Esophagus squamous epithelium (tissue), 5 donors: ENCODE measurements at regions not wholly inside any gene's neighbourhood (a gene's known extent, or its start where the extent isn't known, plus 50 kb on each side); places are given as distances from the start of the nearest gene placed in this dataset.

ENCODE experiments used
- DNase-seq: peaks from one replicate; lab custom pipeline; 2025; lab: John Stamatoyannopoulos, UW
- H3K27ac ChIP-seq, 4 donors: fragments of 200-600 bp; sonication (generic); one replicate each; pipeline ENCODE4 v1.5.1; 2016 to 2019; ENCODE audit warnings: mild to moderate bottlenecking in 1 of 4
- H3K27me3 ChIP-seq, 4 donors: fragments of 200-600 bp; sonication (generic); 1 replicate in 3 of 4; 2 replicates in 1 of 4; pipeline versions ENCODE4 v1.5.1 to v1.6.0; 2017 to 2021; ENCODE audit warnings: antibody characterized with exemption in 1 of 4
- H3K36me3 ChIP-seq, 3 donors: fragments of 200-600 bp; sonication (generic); one replicate each; pipeline ENCODE4 v1.5.1; 2016 to 2019
- H3K4me1 ChIP-seq, 3 donors: fragments of 200-600 bp; sonication (generic); one replicate each; pipeline ENCODE4 v1.5.1; 2017 to 2019
- H3K4me3 ChIP-seq, 4 donors: fragments of 200-600 bp; sonication (generic); 1 replicate in 3 of 4; 2 replicates in 1 of 4; pipeline ENCODE4 v1.5.1; 2016 to 2019; ENCODE audit warnings: mild to moderate bottlenecking in 2 of 4, moderate library complexity in 1 of 4
- H3K9me3 ChIP-seq, 3 donors: fragments of 200-600 bp; sonication (generic); one replicate each; pipeline ENCODE4 v1.5.1; 2016 to 2019
- CTCF ChIP-seq, 6 experiments: fragments of 450-650 bp in 4 of 6; fragments of 200-600 bp in 2 of 6; sonication (generic) in 2 of 6; IDR thresholded peaks; one replicate each; pipeline ENCODE4 v1.5.1; 2016 to 2019; ENCODE audit warnings: antibody characterized with exemption in 6 of 6, mild to moderate bottlenecking in 4 of 6, moderate library complexity in 4 of 6
- POLR2A ChIP-seq, 4 donors: fragments of 450-650 bp; IDR thresholded peaks; one replicate each; pipeline ENCODE4 v1.6.1; 2017; ENCODE audit warnings: antibody characterized with exemption in 4 of 4, mild to moderate bottlenecking in 4 of 4, moderate library complexity in 3 of 4
- WGBS, 2 donors: methylation state at CpG; one replicate each; pipeline ENCODE4 v1.1.5; 2018; 5-methylcytosine and 5-hydroxymethylcytosine counted together
- intact Hi-C: fragments of 100-400 bp; cut with DNase I; formaldehyde crosslinking; loops from one replicate; pipeline ENCODE4 v1.15.0; 2022
- donor health status: DM: yes; HTN: yes; CAD: no.

DNA sequence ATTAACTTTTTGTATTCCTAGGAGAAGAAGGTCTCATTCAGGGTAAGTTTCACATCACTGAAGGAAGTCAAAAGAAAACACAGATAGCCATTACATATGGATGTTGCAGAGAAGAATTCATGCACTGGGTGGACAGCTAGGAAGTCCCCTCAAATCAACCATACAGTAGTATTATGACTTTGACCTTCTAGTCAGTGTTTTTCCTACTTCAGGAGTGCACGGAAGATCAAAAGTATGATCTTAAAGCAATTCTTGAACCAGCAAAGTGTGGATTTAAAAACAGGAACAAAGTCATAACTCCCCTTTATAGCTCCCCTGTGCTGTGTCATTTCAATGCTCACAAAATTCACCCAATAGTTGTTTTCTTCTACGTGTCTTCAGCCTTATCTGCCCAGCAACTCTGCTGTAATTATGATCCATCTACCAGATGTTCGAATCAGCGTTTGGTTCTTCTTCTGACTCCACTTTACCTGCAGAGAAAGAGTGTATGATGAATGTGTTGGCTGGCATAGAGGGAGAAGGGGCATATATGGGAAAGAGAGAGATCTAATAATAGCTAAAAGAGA is 118.1 kb upstream of the MEIS2 start:
- no peak for TF ChIP-seq POLR2A (IDR thresholded peaks at IDR 0.05)
- no peak for TF ChIP-seq CTCF (IDR thresholded peaks at IDR 0.05)
- Histone ChIP-seq H3K4me3 (no peak overlapping the region), H3K4me1 (no peaks in the 10 kb centered on the region), H3K27ac (no peak overlapping the region), H3K27me3 (no peaks in the 10 kb centered on the region), H3K36me3 (no peaks in the 10 kb centered on the region), H3K9me3 (no peaks in the 10 kb centered on the region)
- intact Hi-C loops = no loop called here
- WGBS, 2 donors = 57 to 67% methylated on average over 4 of the region's 4 CpGs
- DNase-seq = no peak

DNA sequence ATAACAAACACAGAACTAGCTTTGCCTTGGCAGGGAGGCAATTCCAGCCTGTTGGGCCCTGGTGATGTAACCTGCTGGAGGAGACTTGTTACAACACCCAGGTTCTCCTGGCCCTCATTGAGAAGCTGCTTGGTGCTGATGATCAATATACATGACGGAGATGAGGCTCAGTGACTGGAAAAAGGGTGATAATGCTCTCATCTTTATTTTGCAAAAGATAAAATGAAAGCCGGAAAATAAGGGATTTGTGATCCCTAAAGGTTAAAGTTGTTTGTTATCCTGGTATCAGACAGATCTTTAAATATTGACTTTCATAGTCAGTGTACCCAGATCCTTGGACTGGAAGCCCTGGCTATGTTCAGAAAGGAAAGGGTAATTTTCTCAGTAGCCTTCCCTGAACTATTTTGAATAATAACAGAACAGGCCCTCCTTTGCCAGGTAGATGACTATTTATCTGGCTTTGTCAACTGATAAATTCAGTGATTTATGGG is 118.9 kb upstream of the MEIS2 start:
- no peak for DNase-seq
- no peaks in the 10 kb centered on the region for H3K4me1 ChIP-seq
- WGBS, 2 donors = 77% methylated on average over 2 of the region's 2 CpGs
- no peaks in the 10 kb centered on the region for H3K9me3 ChIP-seq
- H3K36me3 ChIP-seq = no peaks in the 10 kb centered on the region
- H3K4me3 ChIP-seq = no peak overlapping the region
- intact Hi-C loops = no loop called here
- no peak for TF ChIP-seq CTCF (IDR thresholded peaks at IDR 0.05)
- no peak for TF ChIP-seq POLR2A (IDR thresholded peaks at IDR 0.05)
- no peaks in the 10 kb centered on the region for H3K27me3 ChIP-seq
- H3K27ac ChIP-seq = no peak overlapping the region

DNA sequence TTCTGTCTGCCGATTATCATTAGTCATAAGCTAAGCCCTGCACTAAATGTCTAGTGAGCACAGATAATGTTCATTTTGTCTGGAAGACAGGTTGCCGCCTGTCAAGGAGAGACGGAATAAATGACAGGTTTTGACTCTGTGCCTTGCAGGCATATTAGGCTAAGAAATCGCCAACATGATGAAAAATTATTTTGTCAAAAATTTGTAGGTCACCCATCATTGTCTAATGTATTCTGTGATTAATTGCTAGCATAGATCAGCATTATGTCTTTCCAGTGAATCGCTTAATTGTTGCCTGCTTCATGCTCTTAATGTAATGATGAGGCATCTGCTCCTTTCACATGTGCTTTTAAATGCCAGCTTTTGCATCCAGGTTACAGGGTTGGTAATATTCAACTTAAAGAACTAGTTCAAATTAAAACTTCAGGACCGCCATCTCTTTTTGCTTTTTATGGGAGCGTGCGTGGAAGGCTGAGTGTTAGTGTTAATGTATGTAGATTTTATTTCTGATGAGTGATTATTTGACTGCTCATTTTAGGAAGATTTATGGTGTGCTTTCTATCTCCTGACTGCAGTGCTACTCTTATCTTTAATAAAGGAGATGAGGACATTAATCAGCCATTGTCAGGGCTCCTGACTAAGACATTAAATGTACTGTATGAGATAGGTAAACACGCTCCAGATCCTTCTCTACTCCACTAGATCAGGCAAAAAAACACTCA is 120.8 kb upstream of the MEIS2 start:
- TF ChIP-seq POLR2A (IDR thresholded peaks at IDR 0.05) (no peak), CTCF (IDR thresholded peaks at IDR 0.05) (no peak)
- Histone ChIP-seq H3K9me3 (no peaks in the 10 kb centered on the region), H3K36me3 (no peaks in the 10 kb centered on the region), H3K27me3 (no peaks in the 10 kb centered on the region), H3K27ac (no peak overlapping the region), H3K4me3 (no peak overlapping the region), H3K4me1 (no peaks in the 10 kb centered on the region)
- WGBS, 2 donors = 58 to 65% methylated on average over 9 of the region's 9 CpGs
- intact Hi-C loops = no loop called here
- DNase-seq = no peak

- intact Hi-C loops = no loop called here
- Histone ChIP-seq H3K4me1 (no peaks in the 10 kb centered on the region), H3K9me3 (no peaks in the 10 kb centered on the region), H3K27me3 (no peaks in the 10 kb centered on the region), H3K27ac (no peak overlapping the region), H3K4me3 (no peak overlapping the region), H3K36me3 (no peaks in the 10 kb centered on the region)
- TF ChIP-seq CTCF (IDR thresholded peaks at IDR 0.05) = no peak
- no peak for TF ChIP-seq POLR2A (IDR thresholded peaks at IDR 0.05)
- 85 to 86% methylated on average over 7 of the region's 7 CpGs for WGBS, 2 donors
- no peak for DNase-seq
Measured at GRCh38 chr15:37221671-37222145, 121.4 kb upstream of the MEIS2 start.

DNA sequence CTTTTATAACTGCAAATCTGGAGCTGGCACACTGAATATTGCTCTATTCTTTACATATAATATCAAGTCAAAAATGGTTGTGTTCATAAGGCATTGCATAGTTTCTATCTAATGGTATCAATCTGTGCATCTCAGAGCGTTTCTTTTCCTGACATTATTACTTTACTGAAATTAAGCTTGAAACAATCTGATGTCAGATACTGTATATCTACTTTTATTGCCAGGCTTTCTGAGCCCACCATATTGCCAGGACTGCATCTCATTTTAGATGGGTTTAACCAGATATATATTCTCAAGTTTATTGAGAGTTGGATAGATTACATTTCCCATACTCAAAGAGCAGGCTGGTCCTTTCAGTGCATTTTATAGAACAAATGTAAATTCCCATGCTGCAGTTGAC is 122.7 kb upstream of the MEIS2 start:
- intact Hi-C loops = no loop called here
- no peak overlapping the region for H3K4me3 ChIP-seq
- no peaks in the 10 kb centered on the region for H3K9me3 ChIP-seq
- 90 to 96% methylated on average over 1 of the region's 1 CpG for WGBS, 2 donors
- H3K27me3 ChIP-seq = no peaks in the 10 kb centered on the region
- TF ChIP-seq CTCF (IDR thresholded peaks at IDR 0.05) = no peak
- TF ChIP-seq POLR2A (IDR thresholded peaks at IDR 0.05) = no peak
- no peaks in the 10 kb centered on the region for H3K4me1 ChIP-seq
- no peak overlapping the region for H3K27ac ChIP-seq
- DNase-seq = no peak
- H3K36me3 ChIP-seq = no peaks in the 10 kb centered on the region
